HG02588 (cell line): ENCODE measurements at regions not wholly inside any gene's neighbourhood (a gene's known extent, or its start where the extent isn't known, plus 50 kb on each side); places are given as distances from the start of the nearest gene placed in this dataset.

ENCODE experiments used
- ATAC-seq: cut with Tn5 transposase; IDR thresholded peaks from one replicate; pipeline ENCODE4 v1.9.1; 2021; ENCODE audit warnings: mild to moderate bottlenecking, moderate library complexity; ENCODE audit not compliant: unreplicated experiment

GRCh38 chr5:147162740-147163139 is 72.1 kb upstream of the STK32A start:
- ATAC-seq: no peak

- no peak for ATAC-seq
These were observed 67.3 kb upstream of the STK32A start for GRCh38 chr5:147167529-147167928.

GRCh38 chr5:147168578-147169327 is 66.1 kb upstream of the STK32A start:
- ATAC-seq: no peak

GRCh38 chr5:147169399-147169798 is 65.4 kb upstream of the STK32A start:
- ATAC-seq: peak; percentile 37

- no peak for ATAC-seq
These were observed 64.9 kb upstream of the STK32A start for GRCh38 chr5:147169901-147170300.

- peak; percentile 64 for ATAC-seq
These were observed 64.2 kb upstream of the STK32A start for GRCh38 chr5:147170603-147171002.

- no peak for ATAC-seq
These were observed 60.1 kb upstream of the STK32A start for GRCh38 chr5:147174671-147175265.

GRCh38 chr5:147175516-147176097 is 59.2 kb upstream of the STK32A start:
- ATAC-seq: no peak

- no peak for ATAC-seq
These were observed 58.4 kb upstream of the STK32A start for GRCh38 chr5:147176422-147176821.

GRCh38 chr5:147177125-147177840 is 57.5 kb upstream of the STK32A start:
- ATAC-seq: no peak

GRCh38 chr5:147179562-147180147 is 55.2 kb upstream of the STK32A start:
- no peak for ATAC-seq

GRCh38 chr5:147180751-147181150 is 54.1 kb upstream of the STK32A start:
- no peak for ATAC-seq
